BJ (cell line): ENCODE measurements at regions not wholly inside any gene's neighbourhood (a gene's known extent, or its start where the extent isn't known, plus 50 kb on each side); places are given as distances from the start of the nearest gene placed in this dataset.

ENCODE experiments used
- CTCF ChIA-PET: fragments of 350-600 bp; formaldehyde crosslinking; extraction: SDS; loops from one replicate; lab custom pipeline; 2021; ENCODE audit warnings: antibody characterized with exemption, inconsistent platforms; lab: Yijun Ruan, JAX
- POLR2A ChIA-PET: fragments of 300-600 bp; sonication (Branson Sonifier 250); formaldehyde crosslinking; extraction: SDS; loops from one replicate; lab custom pipeline; 2021; ENCODE audit warnings: antibody characterized with exemption; lab: Charles Lee
- DNase-seq: peaks from one replicate; pipeline ENCODE4 v3.0.0-alpha.2; 2011; ENCODE audit warnings: low read depth
- H3K27me3 ChIP-seq: 2 replicates; pipeline ENCODE4 v1.6.0; 2011; ENCODE audit warnings: low read length; ENCODE audit not compliant: control insufficient read depth, insufficient read depth
- H3K36me3 ChIP-seq: 2 replicates; pipeline ENCODE4 v1.5.1; 2011; ENCODE audit warnings: low read length; ENCODE audit not compliant: control insufficient read depth, insufficient read depth
- H3K4me3 ChIP-seq: 2 replicates; pipeline ENCODE4 v1.5.1; 2011; ENCODE audit warnings: low read depth, mild to moderate bottlenecking, control low read depth, low read length
- TF ChIP-seq, protein P1 (sequence below): IDR thresholded peaks from 2 replicates; pipeline ENCODE4 v1.5.1; 2011; ENCODE audit warnings: low read depth, mild to moderate bottlenecking, control low read depth, inconsistent platforms, low read length, moderate library complexity; ENCODE audit not compliant: insufficient read depth

GRCh38 chr17:77485089-77485833, 344.5 kb downstream of the SEC14L1 start:
- no peaks in the 10 kb centered on the region for H3K27me3 ChIP-seq
- DNase-seq = no peak
- ChIA-PET CTCF (interaction anchor here (0.8 kb wide), 1 partner anchor 8 kb away, joined by 3 read pairs; no protein-coding TSS in a partner anchor), POLR2A (no interaction called here)
- H3K4me3 ChIP-seq = no peak overlapping the region
- peaks cover 48% of the 10 kb centered on the region for H3K36me3 ChIP-seq
- TF ChIP-seq, protein P1, sequence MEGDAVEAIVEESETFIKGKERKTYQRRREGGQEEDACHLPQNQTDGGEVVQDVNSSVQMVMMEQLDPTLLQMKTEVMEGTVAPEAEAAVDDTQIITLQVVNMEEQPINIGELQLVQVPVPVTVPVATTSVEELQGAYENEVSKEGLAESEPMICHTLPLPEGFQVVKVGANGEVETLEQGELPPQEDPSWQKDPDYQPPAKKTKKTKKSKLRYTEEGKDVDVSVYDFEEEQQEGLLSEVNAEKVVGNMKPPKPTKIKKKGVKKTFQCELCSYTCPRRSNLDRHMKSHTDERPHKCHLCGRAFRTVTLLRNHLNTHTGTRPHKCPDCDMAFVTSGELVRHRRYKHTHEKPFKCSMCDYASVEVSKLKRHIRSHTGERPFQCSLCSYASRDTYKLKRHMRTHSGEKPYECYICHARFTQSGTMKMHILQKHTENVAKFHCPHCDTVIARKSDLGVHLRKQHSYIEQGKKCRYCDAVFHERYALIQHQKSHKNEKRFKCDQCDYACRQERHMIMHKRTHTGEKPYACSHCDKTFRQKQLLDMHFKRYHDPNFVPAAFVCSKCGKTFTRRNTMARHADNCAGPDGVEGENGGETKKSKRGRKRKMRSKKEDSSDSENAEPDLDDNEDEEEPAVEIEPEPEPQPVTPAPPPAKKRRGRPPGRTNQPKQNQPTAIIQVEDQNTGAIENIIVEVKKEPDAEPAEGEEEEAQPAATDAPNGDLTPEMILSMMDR = no peak

DNA sequence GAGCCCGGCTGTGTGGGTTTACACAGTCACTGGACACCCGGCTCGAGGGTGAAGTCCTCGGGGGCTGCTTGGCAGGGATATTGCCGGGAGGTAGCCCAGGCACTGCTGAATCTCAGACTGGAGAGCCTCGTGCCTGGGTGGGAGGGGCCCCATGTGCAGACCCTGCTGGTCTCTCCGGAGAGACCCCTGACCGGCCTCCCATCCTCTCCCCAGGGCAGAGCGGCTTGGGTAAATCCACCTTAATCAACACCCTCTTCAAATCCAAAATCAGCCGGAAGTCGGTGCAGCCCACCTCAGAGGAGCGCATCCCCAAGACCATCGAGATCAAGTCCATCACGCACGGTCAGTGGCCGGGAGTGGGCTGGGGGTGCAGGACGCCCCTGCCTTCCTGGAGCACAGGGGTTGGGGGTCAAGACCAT, 346.5 kb downstream of the SEC14L1 start:
- ChIA-PET POLR2A (no interaction called here), CTCF (interaction anchor here (1.4 kb wide), 1 partner anchor 57 kb away, joined by 5 read pairs; no protein-coding TSS in a partner anchor)
- H3K27me3 ChIP-seq = no peaks in the 10 kb centered on the region
- H3K36me3 ChIP-seq = peaks cover 61% of the 10 kb centered on the region
- TF ChIP-seq, protein P1 = no peak
- no peak for DNase-seq
- no peak overlapping the region for H3K4me3 ChIP-seq

DNA sequence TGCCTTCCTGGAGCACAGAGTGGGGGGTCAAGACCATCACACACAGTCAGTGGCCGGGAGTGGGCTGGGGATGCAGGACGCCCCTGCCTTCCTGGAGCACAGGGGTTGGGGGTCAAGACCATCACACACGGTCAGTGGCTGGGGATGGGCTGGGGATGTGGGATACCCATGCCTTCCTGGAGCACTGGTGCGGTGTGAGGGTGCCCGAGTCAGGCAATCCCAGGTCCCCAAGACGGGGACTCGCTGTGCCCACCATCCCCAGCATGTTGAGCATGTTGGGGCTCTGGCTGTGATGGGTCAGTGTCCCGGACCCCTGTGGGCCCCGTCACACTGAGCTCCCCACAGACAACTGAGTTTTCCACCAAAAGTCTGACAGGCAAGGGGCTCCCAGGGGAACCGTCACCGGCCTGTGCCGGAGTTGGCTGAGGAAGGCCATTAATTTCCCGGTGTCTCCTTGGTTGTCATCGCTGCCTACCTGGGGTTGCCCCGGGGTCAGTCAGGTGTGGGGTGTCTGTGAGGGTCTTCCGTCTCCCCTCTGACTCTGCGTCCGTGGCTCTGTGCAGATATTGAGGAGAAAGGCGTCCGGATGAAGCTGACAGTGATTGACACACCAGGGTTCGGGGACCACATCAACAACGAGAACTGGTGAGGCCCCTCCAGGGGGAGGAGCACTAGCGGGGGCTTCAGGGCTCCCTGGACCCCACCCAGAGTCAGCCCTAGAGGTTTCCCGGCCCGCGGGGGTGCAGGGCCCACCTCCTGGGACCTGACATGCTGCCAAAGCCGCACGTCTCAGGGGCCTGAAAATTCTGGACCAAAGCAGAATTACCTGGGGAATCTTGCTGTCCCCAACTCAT, 347.1 kb downstream of the SEC14L1 start:
- ChIA-PET POLR2A (no interaction called here), CTCF (interaction anchor here (0.7 to 2.5 kb wide), 3 partner anchors 12 to 156 kb away, joined by 3 to 8 read pairs (median 3); no protein-coding TSS in a partner anchor)
- DNase-seq = no peak
- H3K4me3 ChIP-seq = no peak overlapping the region
- TF ChIP-seq, protein P1 = no peak
- H3K36me3 ChIP-seq = peaks cover 63% of the 10 kb centered on the region
- no peaks in the 10 kb centered on the region for H3K27me3 ChIP-seq

DNA sequence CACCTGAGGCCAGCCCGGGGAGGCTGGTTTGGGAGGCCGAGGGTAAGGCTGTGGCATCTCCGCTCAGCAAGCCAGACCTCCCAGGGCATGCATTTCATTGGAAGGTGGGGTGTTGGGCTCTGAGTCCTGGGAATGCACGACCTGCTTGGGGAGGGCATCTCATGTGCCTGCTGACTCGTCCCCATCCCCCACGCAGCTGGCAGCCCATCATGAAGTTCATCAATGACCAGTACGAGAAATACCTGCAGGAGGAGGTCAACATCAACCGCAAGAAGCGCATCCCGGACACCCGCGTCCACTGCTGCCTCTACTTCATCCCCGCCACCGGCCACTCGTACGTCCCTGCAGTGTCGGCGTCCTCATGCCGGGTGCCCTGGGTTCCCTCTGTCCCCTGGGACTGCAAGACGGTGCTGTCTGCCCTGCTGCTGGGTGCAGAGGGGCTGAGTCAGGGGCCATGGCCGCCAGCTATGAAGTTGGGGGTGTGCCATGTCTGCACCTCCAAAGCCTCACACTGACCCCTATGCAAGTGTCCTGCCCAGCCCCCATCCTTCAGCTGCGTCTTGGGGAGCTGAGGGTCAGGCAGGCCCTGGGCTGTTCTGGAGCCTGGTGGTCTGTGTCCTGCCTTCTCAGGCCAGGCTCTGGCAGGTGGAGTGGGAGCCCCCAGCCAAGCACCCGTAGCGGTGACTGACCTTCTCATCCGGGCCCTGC, 347.9 kb downstream of the SEC14L1 start:
- no peak overlapping the region for H3K4me3 ChIP-seq
- peaks cover 61% of the 10 kb centered on the region for H3K36me3 ChIP-seq
- DNase-seq = no peak
- ChIA-PET POLR2A (no interaction called here), CTCF (interaction anchor here (1.0 to 2.5 kb wide), 2 partner anchors 13 to 157 kb away, joined by 3 to 8 read pairs; no protein-coding TSS in a partner anchor)
- no peaks in the 10 kb centered on the region for H3K27me3 ChIP-seq
- TF ChIP-seq, protein P1 = no peak
